Endothelial cell (in vitro differentiated cells): ENCODE measurements at regions not wholly inside any gene's neighbourhood (a gene's known extent, or its start where the extent isn't known, plus 50 kb on each side); places are given as distances from the start of the nearest gene placed in this dataset.

ENCODE experiments used
- DNase-seq: peaks from one replicate; pipeline ENCODE4 v3.0.0; 2021; ENCODE audit warnings: low spot score
- H3K27ac Mint-ChIP-seq: one replicate; pipeline ENCODE4 v1.8.0; 2021; ENCODE audit warnings: mixed read lengths, inconsistent platforms; ENCODE audit not compliant: unreplicated experiment
- H3K27me3 Mint-ChIP-seq: one replicate; pipeline ENCODE4 v1.8.0; 2021; ENCODE audit warnings: mild to moderate bottlenecking, moderate library complexity, mixed read lengths, inconsistent platforms; ENCODE audit not compliant: unreplicated experiment
- H3K36me3 Mint-ChIP-seq: one replicate; pipeline ENCODE4 v1.8.0; 2021; ENCODE audit warnings: mild to moderate bottlenecking, low read depth, mixed read lengths, inconsistent platforms; ENCODE audit not compliant: unreplicated experiment
- H3K4me1 Mint-ChIP-seq: one replicate; pipeline ENCODE4 v1.8.0; 2021; ENCODE audit warnings: mild to moderate bottlenecking, mixed read lengths, inconsistent platforms; ENCODE audit not compliant: unreplicated experiment
- H3K4me3 Mint-ChIP-seq: one replicate; pipeline ENCODE4 v1.8.0; 2021; ENCODE audit warnings: mild to moderate bottlenecking, mixed read lengths, inconsistent platforms; ENCODE audit not compliant: unreplicated experiment
- H3K9me3 Mint-ChIP-seq: one replicate; pipeline ENCODE4 v1.8.0; 2021; ENCODE audit warnings: mixed read lengths, inconsistent platforms; ENCODE audit not compliant: unreplicated experiment
- TF ChIP-seq, protein P1 (sequence below): fragments of 200-600 bp; sonication (generic); IDR thresholded peaks from one replicate; pipeline ENCODE4 v1.5.0; 2021; ENCODE audit warnings: antibody characterized with exemption; ENCODE audit not compliant: unreplicated experiment

DNA sequence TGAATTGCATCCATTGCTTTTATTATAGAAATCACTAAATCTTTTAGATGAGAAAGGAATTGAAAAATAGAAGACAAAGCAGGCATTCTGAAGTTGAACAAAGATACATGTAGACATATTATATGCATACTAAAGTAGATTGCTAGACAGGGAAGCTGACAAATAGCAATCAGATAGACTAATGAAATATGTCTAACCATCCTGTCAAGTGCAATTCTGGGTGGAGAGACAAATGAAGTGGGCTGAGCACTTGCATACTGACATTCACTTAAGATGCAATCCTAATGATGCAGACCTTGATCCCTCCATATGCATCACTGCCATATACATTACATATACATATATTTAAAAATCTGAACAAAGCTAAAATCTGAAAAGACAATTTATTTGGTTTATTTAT is 1130.0 kb upstream of the CDH6 start:
- Mint-ChIP-seq H3K4me1 (no peaks in the 10 kb centered on the region), H3K27ac (no peak overlapping the region), H3K9me3 (no peaks in the 10 kb centered on the region), H3K4me3 (no peak overlapping the region), H3K36me3 (no peaks in the 10 kb centered on the region), H3K27me3 (no peaks in the 10 kb centered on the region)
- TF ChIP-seq, protein P1, sequence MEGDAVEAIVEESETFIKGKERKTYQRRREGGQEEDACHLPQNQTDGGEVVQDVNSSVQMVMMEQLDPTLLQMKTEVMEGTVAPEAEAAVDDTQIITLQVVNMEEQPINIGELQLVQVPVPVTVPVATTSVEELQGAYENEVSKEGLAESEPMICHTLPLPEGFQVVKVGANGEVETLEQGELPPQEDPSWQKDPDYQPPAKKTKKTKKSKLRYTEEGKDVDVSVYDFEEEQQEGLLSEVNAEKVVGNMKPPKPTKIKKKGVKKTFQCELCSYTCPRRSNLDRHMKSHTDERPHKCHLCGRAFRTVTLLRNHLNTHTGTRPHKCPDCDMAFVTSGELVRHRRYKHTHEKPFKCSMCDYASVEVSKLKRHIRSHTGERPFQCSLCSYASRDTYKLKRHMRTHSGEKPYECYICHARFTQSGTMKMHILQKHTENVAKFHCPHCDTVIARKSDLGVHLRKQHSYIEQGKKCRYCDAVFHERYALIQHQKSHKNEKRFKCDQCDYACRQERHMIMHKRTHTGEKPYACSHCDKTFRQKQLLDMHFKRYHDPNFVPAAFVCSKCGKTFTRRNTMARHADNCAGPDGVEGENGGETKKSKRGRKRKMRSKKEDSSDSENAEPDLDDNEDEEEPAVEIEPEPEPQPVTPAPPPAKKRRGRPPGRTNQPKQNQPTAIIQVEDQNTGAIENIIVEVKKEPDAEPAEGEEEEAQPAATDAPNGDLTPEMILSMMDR = no peak
- no peak for DNase-seq

DNA sequence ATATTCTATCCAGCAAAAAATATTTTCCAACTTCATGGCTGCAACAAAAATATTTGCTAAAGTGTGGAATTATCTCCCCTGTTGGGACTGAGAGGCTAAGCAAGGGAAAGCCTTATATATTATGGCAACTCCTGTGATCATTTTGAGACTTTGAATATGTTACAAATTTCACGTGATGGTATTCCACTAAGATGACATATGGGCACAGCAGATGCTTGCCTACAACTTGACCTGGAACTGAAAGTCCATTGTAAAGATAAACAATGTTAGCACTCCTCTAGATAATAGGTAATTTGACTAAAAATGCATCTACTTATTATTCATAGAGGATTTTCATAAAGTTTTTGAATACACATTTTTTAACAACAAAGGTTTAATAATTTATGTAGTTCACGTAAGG is 1141.5 kb upstream of the CDH6 start:
- H3K36me3 Mint-ChIP-seq = no peaks in the 10 kb centered on the region
- no peaks in the 10 kb centered on the region for H3K9me3 Mint-ChIP-seq

DNA sequence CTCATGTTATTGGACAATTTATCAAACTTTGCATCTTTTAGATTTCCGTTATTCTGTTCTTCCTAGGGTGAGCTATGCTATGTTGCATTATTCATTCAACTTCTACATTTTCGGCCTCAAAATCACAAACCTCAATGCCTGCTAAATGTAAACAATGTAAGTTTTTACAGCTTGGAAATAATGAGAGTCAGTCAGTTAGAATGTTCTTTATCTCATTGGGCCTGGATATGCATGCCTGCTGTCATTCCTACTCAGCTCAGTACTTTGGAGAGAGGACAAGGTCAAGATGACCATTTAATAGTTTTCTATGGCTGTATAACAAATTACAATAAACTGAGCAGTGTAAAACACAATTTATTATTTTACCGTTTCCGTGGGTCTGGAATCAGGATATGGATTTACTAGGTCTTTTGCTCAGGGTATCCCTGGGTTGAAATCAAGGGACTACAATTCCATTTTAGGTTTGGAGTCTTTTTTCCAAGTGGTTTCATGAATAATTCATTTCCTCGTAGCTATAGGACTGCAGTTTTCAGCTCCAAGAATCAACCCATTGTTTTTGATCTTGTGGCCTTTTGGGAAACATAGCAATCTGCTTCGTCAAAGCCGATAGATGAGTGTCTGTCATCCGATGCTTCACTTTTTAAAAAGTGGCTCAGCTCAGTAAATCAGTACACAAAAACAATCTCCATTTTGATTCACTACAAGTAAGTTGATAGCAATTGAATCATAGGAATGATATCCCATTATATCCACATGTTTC is 1143.2 kb upstream of the CDH6 start:
- Mint-ChIP-seq H3K4me3 (no peak overlapping the region), H3K36me3 (no peaks in the 10 kb centered on the region), H3K9me3 (no peaks in the 10 kb centered on the region), H3K4me1 (no peaks in the 10 kb centered on the region), H3K27ac (no peak overlapping the region), H3K27me3 (no peaks in the 10 kb centered on the region)
- no peak for DNase-seq
- TF ChIP-seq, protein P1 = no peak

More for the DNA sequence above, 1141.5 kb upstream of the CDH6 start:
- Mint-ChIP-seq H3K27me3 (no peaks in the 10 kb centered on the region), H3K4me3 (no peak overlapping the region), H3K27ac (no peak overlapping the region), H3K4me1 (no peaks in the 10 kb centered on the region)
- no peak for DNase-seq
- TF ChIP-seq, protein P1 = no peak

DNA sequence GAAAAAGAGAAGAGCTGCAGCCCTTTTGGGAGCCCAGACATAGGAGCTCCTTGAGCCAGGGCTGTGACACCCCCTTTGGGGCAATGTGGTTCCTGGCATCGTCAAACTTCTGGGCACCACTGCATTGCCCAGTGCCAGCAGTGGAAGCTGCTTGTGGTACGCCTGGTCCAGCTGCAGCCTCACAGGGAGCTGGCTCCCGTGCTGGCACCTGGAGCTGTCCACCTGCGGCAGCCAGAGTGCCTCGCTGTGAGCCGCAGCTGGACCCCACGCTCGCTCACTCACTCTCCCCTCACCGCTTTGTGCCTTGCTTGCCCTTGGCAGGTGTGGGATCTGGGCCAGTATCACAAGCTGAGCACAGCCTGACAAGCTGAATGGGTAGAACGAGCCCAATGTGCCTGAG is 1150.8 kb upstream of the CDH6 start:
- Mint-ChIP-seq H3K9me3 (no peaks in the 10 kb centered on the region), H3K27ac (no peak overlapping the region), H3K4me3 (no peak overlapping the region), H3K4me1 (no peaks in the 10 kb centered on the region), H3K36me3 (no peaks in the 10 kb centered on the region), H3K27me3 (no peaks in the 10 kb centered on the region)
- DNase-seq = no peak
- TF ChIP-seq, protein P1 = no peak

DNA sequence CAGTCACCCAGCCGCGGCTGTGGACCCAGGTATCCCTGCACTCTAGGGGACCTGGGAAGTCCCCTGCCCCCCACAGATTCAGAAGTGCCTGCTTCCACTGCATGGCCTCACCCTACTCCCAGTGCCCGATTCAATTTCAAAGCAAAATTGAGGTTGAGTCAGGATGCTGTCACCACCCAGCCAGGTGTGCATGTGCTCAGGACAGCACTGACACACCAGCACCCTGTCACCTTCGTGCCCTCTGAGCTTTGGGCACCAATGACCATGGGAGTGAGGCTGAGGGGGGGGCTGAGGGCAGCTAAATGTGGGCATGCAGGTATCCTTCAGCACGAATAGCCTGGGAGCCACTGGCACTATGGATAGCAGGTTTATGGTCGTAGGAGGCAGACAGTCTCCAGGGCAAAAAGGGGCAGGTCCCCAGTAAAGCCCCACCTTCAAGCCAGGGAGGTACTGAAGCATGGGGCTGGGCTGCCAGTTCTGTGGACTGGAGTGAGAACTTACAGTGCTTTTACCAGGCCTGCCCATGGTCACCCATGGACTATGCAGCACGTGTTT is 1151.6 kb upstream of the CDH6 start:
- no peaks in the 10 kb centered on the region for H3K27me3 Mint-ChIP-seq
- no peak overlapping the region for H3K4me3 Mint-ChIP-seq
- no peak for DNase-seq
- H3K36me3 Mint-ChIP-seq = no peaks in the 10 kb centered on the region
- no peaks in the 10 kb centered on the region for H3K4me1 Mint-ChIP-seq
- H3K9me3 Mint-ChIP-seq = no peaks in the 10 kb centered on the region
- TF ChIP-seq, protein P1 = no peak
- H3K27ac Mint-ChIP-seq = no peak overlapping the region
